ENCODE measurements at regions not wholly inside any gene's neighbourhood (a gene's known extent, or its start where the extent isn't known, plus 50 kb on each side); places are given as distances from the start of the nearest gene placed in this dataset.

DNA sequence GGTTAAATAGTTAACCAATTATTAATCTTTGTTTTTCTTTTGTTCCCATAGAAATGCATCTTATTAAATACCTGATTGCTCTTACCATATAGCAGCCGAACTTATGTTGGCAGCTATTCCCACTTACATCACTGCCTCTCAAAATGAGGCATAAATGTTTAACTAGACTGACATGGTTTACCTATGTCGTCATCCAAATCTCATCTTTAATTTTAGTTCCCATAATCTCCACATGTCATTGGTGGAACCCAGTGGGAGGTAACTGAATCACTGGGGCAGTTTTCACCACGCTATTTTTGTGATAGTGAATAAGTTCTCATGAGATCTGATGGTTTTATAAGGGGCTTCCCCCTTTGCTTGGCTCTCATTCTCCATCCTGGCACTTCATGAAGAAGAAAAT is 499.2 kb upstream of the ATP2B1 start:
- no peak for TF ChIP-seq CTCF (IDR thresholded peaks at IDR 0.05; ENCODE audit: low read depth, low read length)
- TF ChIP-seq EZH2phosphoT487 (IDR thresholded peaks at IDR 0.05; ENCODE audit: low read depth): no peak
